ENCODE measurements at regions not wholly inside any gene's neighbourhood (a gene's known extent, or its start where the extent isn't known, plus 50 kb on each side); places are given as distances from the start of the nearest gene placed in this dataset.

DNA sequence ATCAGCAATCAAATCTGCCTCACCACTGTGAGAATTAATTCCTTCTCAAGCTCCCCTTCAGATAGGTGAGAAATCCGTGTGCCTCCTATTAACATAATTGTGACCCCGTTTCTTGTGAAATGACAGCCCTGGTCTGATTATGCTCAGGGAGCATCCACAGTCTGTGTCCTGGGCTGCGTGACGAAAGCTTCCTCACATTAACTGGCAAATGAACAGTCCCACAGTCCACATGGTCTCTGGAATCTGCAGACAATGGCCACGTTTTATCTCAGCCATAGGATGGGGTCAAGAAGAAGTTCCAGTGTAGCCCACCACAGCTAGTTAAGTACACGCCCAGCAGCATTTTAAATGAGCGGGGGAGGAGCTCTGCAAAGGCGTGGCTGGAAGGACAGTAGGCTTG lies 229.2 kb downstream of the RPS24 start:
- intact Hi-C loops (cut with micrococcal nuclease): no loop called here
- no peak overlapping the region for H3K27ac Mint-ChIP-seq
- no peaks in the 10 kb centered on the region for H3K4me1 Mint-ChIP-seq (ENCODE audit: low read depth)
- H3K4me3 Mint-ChIP-seq: no peak overlapping the region
- no peaks in the 10 kb centered on the region for H3K9me3 Mint-ChIP-seq
- H3K27me3 Mint-ChIP-seq (ENCODE audit: insufficient read depth): peaks cover 4% of the 10 kb centered on the region
- H3K36me3 Mint-ChIP-seq (ENCODE audit: low read depth): no peaks in the 10 kb centered on the region
- DNase-seq (ENCODE audit: low spot score): no peak

- intact Hi-C loops (cut with micrococcal nuclease): no loop called here
- Mint-ChIP-seq H3K4me3 (no peak overlapping the region), H3K27me3 (ENCODE audit: insufficient read depth) (peaks cover 4% of the 10 kb centered on the region), H3K4me1 (ENCODE audit: low read depth) (no peaks in the 10 kb centered on the region), H3K9me3 (no peaks in the 10 kb centered on the region), H3K27ac (no peak overlapping the region), H3K36me3 (ENCODE audit: low read depth) (no peaks in the 10 kb centered on the region)
- DNase-seq (ENCODE audit: low spot score): no peak
Observed at GRCh38 chr10:78263521-78263988, 229.9 kb downstream of the RPS24 start.

GRCh38 chr10:78264361-78264760 lies 230.7 kb downstream of the RPS24 start:
- Mint-ChIP-seq H3K4me3 (no peak overlapping the region), H3K27ac (no peak overlapping the region), H3K4me1 (ENCODE audit: low read depth) (no peaks in the 10 kb centered on the region), H3K36me3 (ENCODE audit: low read depth) (no peaks in the 10 kb centered on the region), H3K9me3 (no peaks in the 10 kb centered on the region), H3K27me3 (ENCODE audit: insufficient read depth) (peaks cover 4% of the 10 kb centered on the region)
- DNase-seq (ENCODE audit: low spot score): no peak
- intact Hi-C loops (cut with micrococcal nuclease): no loop called here

DNA sequence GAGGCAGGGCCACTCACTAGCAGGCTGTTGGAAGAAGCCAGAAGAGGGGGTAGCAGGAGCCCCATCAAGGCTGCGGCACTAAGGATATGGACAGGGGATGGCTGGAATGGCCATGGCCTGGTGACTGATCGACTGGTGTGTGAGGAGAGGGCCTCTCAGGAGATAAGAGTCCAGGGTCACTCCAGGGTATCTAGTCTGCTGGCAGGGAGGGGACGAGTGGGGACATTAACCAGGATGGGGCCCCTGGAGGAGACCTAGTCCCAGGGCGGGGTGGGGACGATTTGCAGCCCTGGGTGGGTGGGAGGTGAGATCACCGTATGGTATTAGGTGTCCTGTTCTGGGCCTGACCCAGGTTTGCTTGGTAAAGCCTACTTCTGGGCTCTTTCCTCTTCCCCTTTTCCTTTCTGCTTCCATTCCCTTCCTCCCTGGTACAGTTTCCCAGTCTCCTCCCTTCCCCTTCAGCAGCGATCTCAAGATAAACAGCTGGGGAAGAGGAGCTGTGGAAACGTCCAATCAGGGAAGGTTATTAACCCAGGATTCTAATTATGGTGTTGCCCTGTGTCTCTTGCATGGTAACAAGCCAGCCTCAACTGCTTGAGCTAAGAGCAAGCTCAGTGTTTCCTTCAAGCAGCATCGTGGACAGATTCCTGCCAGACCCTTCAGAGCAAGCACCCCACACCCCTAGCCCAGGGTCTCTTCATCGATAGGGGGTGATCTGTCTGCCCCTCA lies 233.2 kb downstream of the RPS24 start:
- Mint-ChIP-seq H3K4me1 (ENCODE audit: low read depth) (no peaks in the 10 kb centered on the region), H3K27me3 (ENCODE audit: insufficient read depth) (peaks cover 2% of the 10 kb centered on the region), H3K36me3 (ENCODE audit: low read depth) (no peaks in the 10 kb centered on the region), H3K4me3 (no peak overlapping the region), H3K27ac (no peak overlapping the region), H3K9me3 (no peaks in the 10 kb centered on the region)
- intact Hi-C loops (cut with micrococcal nuclease): no loop called here
- no peak for DNase-seq (ENCODE audit: low spot score)

GRCh38 chr10:78267598-78267997 lies 233.9 kb downstream of the RPS24 start:
- Mint-ChIP-seq H3K36me3 (ENCODE audit: low read depth) (no peaks in the 10 kb centered on the region), H3K27ac (no peak overlapping the region), H3K9me3 (no peaks in the 10 kb centered on the region), H3K27me3 (ENCODE audit: insufficient read depth) (peaks cover 2% of the 10 kb centered on the region), H3K4me1 (ENCODE audit: low read depth) (no peaks in the 10 kb centered on the region), H3K4me3 (no peak overlapping the region)
- DNase-seq (ENCODE audit: low spot score): no peak
- intact Hi-C loops (cut with micrococcal nuclease): no loop called here

DNA sequence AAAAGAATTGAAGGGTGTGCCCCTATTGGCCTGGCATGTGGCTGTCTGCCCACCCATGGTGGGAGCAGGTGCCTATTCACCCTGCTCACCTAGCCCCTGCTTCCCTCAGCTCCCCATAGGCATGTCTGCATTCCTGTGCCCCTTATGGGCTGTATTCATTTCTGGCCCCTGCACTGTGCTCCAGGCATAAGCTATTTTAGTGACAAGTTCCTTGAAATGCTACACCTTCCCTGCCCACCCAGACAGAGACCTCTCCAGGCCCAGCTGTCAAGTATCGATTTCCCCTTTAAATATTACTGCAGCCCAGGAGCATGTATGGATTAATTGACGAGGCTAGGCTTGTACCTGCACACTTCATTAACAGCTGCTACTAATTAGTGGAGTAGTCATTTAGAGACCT lies 235.4 kb downstream of the RPS24 start:
- no peaks in the 10 kb centered on the region for H3K36me3 Mint-ChIP-seq (ENCODE audit: low read depth)
- DNase-seq (ENCODE audit: low spot score): no peak
- no peaks in the 10 kb centered on the region for H3K4me1 Mint-ChIP-seq (ENCODE audit: low read depth)
- peaks cover 2% of the 10 kb centered on the region for H3K27me3 Mint-ChIP-seq (ENCODE audit: insufficient read depth)
- H3K9me3 Mint-ChIP-seq: no peaks in the 10 kb centered on the region
- intact Hi-C loops (cut with micrococcal nuclease): no loop called here
- H3K27ac Mint-ChIP-seq: no peak overlapping the region
- no peak overlapping the region for H3K4me3 Mint-ChIP-seq

DNA sequence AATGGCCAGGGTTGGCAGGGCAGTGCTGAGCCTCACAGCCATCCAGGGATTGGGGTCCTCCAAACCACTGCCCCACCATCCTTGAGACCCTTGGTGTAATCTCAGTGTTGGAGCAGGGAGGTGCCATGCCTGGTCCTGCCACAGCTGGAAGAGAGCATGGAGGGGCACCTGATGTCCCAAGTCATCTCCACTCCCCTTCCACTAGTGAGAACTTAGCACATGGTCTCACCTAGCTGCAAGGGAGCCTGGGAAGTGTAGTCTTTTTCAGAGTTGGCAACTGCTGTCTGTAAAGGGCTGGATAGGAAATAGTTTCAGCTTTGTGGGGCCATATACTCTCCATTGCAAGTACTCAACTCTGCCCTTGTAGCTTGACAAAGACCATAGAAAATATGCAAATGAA lies 238.7 kb downstream of the RPS24 start:
- Mint-ChIP-seq H3K27ac (no peak overlapping the region), H3K27me3 (ENCODE audit: insufficient read depth) (peaks cover 3% of the 10 kb centered on the region), H3K9me3 (no peaks in the 10 kb centered on the region), H3K4me3 (no peak overlapping the region), H3K36me3 (ENCODE audit: low read depth) (no peaks in the 10 kb centered on the region), H3K4me1 (ENCODE audit: low read depth) (no peaks in the 10 kb centered on the region)
- no peak for DNase-seq (ENCODE audit: low spot score)
- intact Hi-C loops (cut with micrococcal nuclease): no loop called here

- Mint-ChIP-seq H3K4me3 (no peak overlapping the region), H3K4me1 (ENCODE audit: low read depth) (no peaks in the 10 kb centered on the region), H3K9me3 (no peaks in the 10 kb centered on the region), H3K27me3 (ENCODE audit: insufficient read depth) (peaks cover 3% of the 10 kb centered on the region), H3K36me3 (ENCODE audit: low read depth) (no peaks in the 10 kb centered on the region), H3K27ac (no peak overlapping the region)
- intact Hi-C loops (cut with micrococcal nuclease): no loop called here
- no peak for DNase-seq (ENCODE audit: low spot score)
Observed at GRCh38 chr10:78274491-78274890, 240.8 kb downstream of the RPS24 start.

GRCh38 chr10:78276139-78276538 lies 242.5 kb downstream of the RPS24 start:
- H3K4me1 Mint-ChIP-seq (ENCODE audit: low read depth): no peaks in the 10 kb centered on the region
- DNase-seq (ENCODE audit: low spot score): no peak
- H3K36me3 Mint-ChIP-seq (ENCODE audit: low read depth): no peaks in the 10 kb centered on the region
- intact Hi-C loops (cut with micrococcal nuclease): no loop called here
- no peak overlapping the region for H3K4me3 Mint-ChIP-seq
- H3K9me3 Mint-ChIP-seq: no peaks in the 10 kb centered on the region
- peaks cover 3% of the 10 kb centered on the region for H3K27me3 Mint-ChIP-seq (ENCODE audit: insufficient read depth)
- no peak overlapping the region for H3K27ac Mint-ChIP-seq

- intact Hi-C loops (cut with micrococcal nuclease): no loop called here
- Mint-ChIP-seq H3K27ac (no peak overlapping the region), H3K9me3 (no peaks in the 10 kb centered on the region), H3K27me3 (ENCODE audit: insufficient read depth) (peaks cover 3% of the 10 kb centered on the region), H3K4me1 (ENCODE audit: low read depth) (no peaks in the 10 kb centered on the region), H3K4me3 (no peak overlapping the region), H3K36me3 (ENCODE audit: low read depth) (no peaks in the 10 kb centered on the region)
- no peak for DNase-seq (ENCODE audit: low spot score)
Observed at GRCh38 chr10:78277314-78278057, 243.8 kb downstream of the RPS24 start.

- H3K4me1 Mint-ChIP-seq (ENCODE audit: low read depth): no peaks in the 10 kb centered on the region
- no peaks in the 10 kb centered on the region for H3K9me3 Mint-ChIP-seq
Observed at GRCh38 chr10:78278058-78278404, 244.4 kb downstream of the RPS24 start.

DNA sequence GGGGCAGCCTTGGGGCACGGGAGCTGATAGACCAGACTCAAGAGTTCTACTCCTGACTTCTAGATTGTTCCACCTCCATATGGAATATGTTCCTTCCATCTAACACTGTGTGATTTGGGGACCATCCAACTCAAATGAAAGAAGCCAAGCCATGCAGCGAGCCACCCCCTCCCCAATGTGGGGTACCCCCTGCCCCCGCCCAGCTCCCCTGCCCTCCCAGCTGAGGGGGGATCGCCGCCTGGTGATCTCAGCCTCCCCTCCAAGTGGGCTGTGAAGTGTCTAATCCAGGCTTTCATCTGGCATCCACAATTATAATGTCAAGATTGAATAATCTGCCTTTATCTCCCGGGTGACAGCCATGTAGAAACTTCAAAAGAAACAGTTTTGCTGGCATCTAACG lies 246.1 kb downstream of the RPS24 start:
- no peak for DNase-seq (ENCODE audit: low spot score)
- Mint-ChIP-seq H3K4me3 (no peak overlapping the region), H3K27ac (no peak overlapping the region), H3K27me3 (ENCODE audit: insufficient read depth) (peaks cover 9% of the 10 kb centered on the region), H3K36me3 (ENCODE audit: low read depth) (no peaks in the 10 kb centered on the region), H3K4me1 (ENCODE audit: low read depth) (no peaks in the 10 kb centered on the region), H3K9me3 (no peaks in the 10 kb centered on the region)
- intact Hi-C loops (cut with micrococcal nuclease): no loop called here

More at GRCh38 chr10:78278058-78278404, 244.4 kb downstream of the RPS24 start:
- no peak for DNase-seq (ENCODE audit: low spot score)
- H3K27ac Mint-ChIP-seq: no peak overlapping the region
- H3K36me3 Mint-ChIP-seq (ENCODE audit: low read depth): no peaks in the 10 kb centered on the region
- H3K4me3 Mint-ChIP-seq: no peak overlapping the region
- peaks cover 6% of the 10 kb centered on the region for H3K27me3 Mint-ChIP-seq (ENCODE audit: insufficient read depth)
- intact Hi-C loops (cut with micrococcal nuclease): no loop called here

DNA sequence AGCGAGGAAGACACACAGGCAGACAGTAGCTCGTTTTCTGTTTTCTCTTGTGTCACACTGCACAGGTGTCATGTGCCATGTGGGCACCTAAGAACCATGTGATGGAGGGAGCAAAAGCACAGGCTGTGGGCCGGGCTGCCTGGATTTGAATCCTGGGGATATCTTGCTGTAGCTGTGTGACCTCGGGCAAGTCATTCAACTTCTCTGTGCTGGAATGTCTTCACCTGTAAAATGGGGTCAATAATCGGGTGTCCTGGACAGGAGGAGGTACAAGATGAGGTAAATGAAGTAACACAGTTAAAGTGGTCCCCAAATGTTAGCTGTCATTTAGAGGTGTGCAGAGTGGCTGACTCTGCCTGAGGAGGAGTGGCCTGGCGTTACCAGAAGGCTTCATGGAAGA lies 246.9 kb downstream of the RPS24 start:
- Mint-ChIP-seq H3K4me1 (ENCODE audit: low read depth) (no peaks in the 10 kb centered on the region), H3K27me3 (ENCODE audit: insufficient read depth) (peaks cover 9% of the 10 kb centered on the region), H3K4me3 (no peak overlapping the region), H3K36me3 (ENCODE audit: low read depth) (no peaks in the 10 kb centered on the region), H3K9me3 (no peaks in the 10 kb centered on the region), H3K27ac (no peak overlapping the region)
- intact Hi-C loops (cut with micrococcal nuclease): no loop called here
- DNase-seq (ENCODE audit: low spot score): no peak

All from activated T-helper 1 cell treated with anti-CD3 and anti-CD28 coated beads, Interleukin-12 subunit alpha, Interleukin-12 subunit beta, Interleukin-2, Interleukin-4 antibody, amounts not matched to agents 30 ng/mL and 10 ng/mL and 1 ng/mL, durations not matched to agents 14 hours and 24 hours and 36 hours (primary cell).